ENCODE measurements at regions not wholly inside any gene's neighbourhood (a gene's known extent, or its start where the extent isn't known, plus 50 kb on each side); places are given as distances from the start of the nearest gene placed in this dataset.

- Mint-ChIP-seq H3K4me3 (no peak overlapping the region), H3K36me3 (ENCODE audit: low read depth) (no peaks in the 10 kb centered on the region), H3K27me3 (ENCODE audit: insufficient read depth) (no peaks in the 10 kb centered on the region), H3K27ac (no peak overlapping the region), H3K9me3 (peaks cover 11% of the 10 kb centered on the region), H3K4me1 (ENCODE audit: low read depth) (no peaks in the 10 kb centered on the region)
- TF ChIP-seq CTCF (IDR thresholded peaks at IDR 0.05) = no peak
- no peak for DNase-seq
These were observed 171.9 kb upstream of the SPOCK3 start for GRCh38 chr4:167406181-167406580.

- H3K36me3 Mint-ChIP-seq (ENCODE audit: low read depth) = no peaks in the 10 kb centered on the region
- H3K9me3 Mint-ChIP-seq = peaks cover 15% of the 10 kb centered on the region
- no peak overlapping the region for H3K27ac Mint-ChIP-seq
- H3K4me3 Mint-ChIP-seq = no peak overlapping the region
- H3K4me1 Mint-ChIP-seq (ENCODE audit: low read depth) = no peaks in the 10 kb centered on the region
- DNase-seq = no peak
- no peak for TF ChIP-seq CTCF (IDR thresholded peaks at IDR 0.05)
- H3K27me3 Mint-ChIP-seq (ENCODE audit: insufficient read depth) = no peaks in the 10 kb centered on the region
These were observed 181.2 kb upstream of the SPOCK3 start for GRCh38 chr4:167415461-167415860.

DNA sequence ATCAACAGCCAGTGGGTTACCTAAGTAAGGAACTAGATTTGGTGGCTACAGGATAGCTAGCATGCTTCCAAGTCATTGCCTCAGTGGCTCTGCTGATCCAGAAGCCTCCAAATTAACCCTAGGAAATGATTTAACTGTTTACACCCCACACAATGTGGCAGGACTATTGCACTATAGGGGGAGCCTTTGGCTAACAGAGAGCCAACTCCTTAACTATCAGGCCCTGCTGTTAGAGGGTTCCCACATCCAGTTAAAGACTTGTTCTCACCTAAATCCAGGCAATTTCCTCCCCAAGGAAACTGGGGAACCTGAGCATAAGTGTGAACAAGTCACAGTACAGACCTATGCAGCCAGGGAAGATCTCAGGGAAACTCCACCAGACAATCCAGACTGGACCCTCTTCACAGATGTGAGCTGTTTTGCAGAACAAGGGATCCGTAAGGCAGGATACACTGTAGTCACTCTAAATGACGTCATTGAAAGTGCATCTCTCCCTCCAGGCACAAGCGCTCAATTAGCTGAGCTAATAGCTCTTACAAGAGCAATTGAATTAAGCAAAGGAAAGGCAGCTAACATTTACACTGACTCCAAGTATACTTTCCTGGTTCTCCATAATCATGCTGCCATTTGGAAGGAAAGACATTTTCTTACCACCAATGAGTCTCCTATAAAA, 185.3 kb upstream of the SPOCK3 start:
- H3K9me3 Mint-ChIP-seq = peaks cover 14% of the 10 kb centered on the region
- H3K27ac Mint-ChIP-seq = no peak overlapping the region
- no peak overlapping the region for H3K4me3 Mint-ChIP-seq
- no peak for TF ChIP-seq CTCF (IDR thresholded peaks at IDR 0.05)
- no peaks in the 10 kb centered on the region for H3K36me3 Mint-ChIP-seq (ENCODE audit: low read depth)
- H3K4me1 Mint-ChIP-seq (ENCODE audit: low read depth) = no peaks in the 10 kb centered on the region
- H3K27me3 Mint-ChIP-seq (ENCODE audit: insufficient read depth) = no peaks in the 10 kb centered on the region
- no peak for DNase-seq

- Mint-ChIP-seq H3K27me3 (ENCODE audit: insufficient read depth) (no peaks in the 10 kb centered on the region), H3K9me3 (peaks cover 29% of the 10 kb centered on the region)
- no peak for DNase-seq
These were observed 186.9 kb upstream of the SPOCK3 start for GRCh38 chr4:167421201-167421600.

DNA sequence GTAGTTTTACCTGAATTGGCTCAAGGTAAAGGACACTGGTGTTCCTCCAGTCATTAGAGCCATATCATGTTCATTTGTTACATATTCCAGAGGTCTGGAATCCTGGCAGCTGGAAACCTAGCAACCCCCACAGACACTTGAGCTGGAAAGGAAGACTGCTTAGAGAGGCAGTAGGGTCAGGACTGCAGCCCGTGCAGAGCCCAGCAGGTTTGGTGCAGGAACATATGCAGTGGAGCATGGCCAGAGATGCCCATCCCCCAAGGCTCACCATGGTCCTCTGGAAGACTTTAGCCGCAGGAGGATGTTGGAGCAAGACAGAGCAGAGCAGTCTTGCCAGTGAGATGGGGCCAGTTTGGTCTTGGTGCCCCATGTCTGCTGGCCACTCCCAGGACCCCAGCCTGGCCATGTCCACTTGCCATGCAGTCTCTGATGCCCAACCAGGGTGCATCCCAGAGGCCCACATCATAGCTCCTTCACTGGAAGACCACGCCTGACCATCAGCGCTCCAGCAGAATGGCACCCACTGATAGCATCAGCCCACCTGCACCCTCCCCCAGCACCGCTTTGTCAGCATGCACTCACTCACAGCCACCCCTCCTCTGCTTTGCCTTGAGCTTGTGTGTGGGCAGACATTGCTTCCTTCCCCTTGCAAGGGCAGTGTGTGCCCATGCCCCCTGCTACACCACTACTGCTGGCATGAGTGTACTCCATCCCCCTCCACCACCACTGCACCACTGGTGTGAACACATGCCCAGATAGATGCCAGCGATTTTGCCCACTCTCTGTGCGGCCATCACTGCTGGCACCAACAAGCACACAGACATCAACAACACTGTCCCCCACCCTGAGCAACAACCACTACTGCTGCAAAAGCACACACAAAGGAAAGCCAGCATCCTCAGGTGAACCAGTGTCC, 190.3 kb upstream of the SPOCK3 start:
- H3K4me1 Mint-ChIP-seq (ENCODE audit: low read depth) = no peaks in the 10 kb centered on the region
- no peaks in the 10 kb centered on the region; the same call in 1 of the 2 replicates for H3K27me3 Mint-ChIP-seq (ENCODE audit: insufficient read depth)
- H3K27ac Mint-ChIP-seq = no peak overlapping the region
- TF ChIP-seq CTCF (IDR thresholded peaks at IDR 0.05) = no peak
- H3K36me3 Mint-ChIP-seq (ENCODE audit: low read depth) = no peaks in the 10 kb centered on the region
- no peak overlapping the region for H3K4me3 Mint-ChIP-seq
- H3K9me3 Mint-ChIP-seq = peaks cover 23% of the 10 kb centered on the region
- DNase-seq = no peak

More at GRCh38 chr4:167421201-167421600, 186.9 kb upstream of the SPOCK3 start:
- no peaks in the 10 kb centered on the region for H3K36me3 Mint-ChIP-seq (ENCODE audit: low read depth)
- no peaks in the 10 kb centered on the region for H3K4me1 Mint-ChIP-seq (ENCODE audit: low read depth)
- H3K27ac Mint-ChIP-seq = no peak overlapping the region
- H3K4me3 Mint-ChIP-seq = no peak overlapping the region
- TF ChIP-seq CTCF (IDR thresholded peaks at IDR 0.05) = no peak

Data from HFFc6 (cell line).